SK-N-SH (cell line): ENCODE measurements at regions not wholly inside any gene's neighbourhood (a gene's known extent, or its start where the extent isn't known, plus 50 kb on each side); places are given as distances from the start of the nearest gene placed in this dataset.

Experiments used
- EP300 ChIP-seq, 2 experiments: IDR thresholded peaks; 2 replicates each; pipeline versions ENCODE4 v1.4.0 to v1.6.1; 2012; ENCODE audit warnings: borderline replicate concordance in 1 of 2, low read depth in 1 of 2, low read length in 1 of 2
- EZH2phosphoT487 ChIP-seq: fragments of 200-600 bp; sonication (generic); IDR thresholded peaks from 2 replicates; pipeline ENCODE4 v1.6.1; 2017; ENCODE audit warnings: low read depth, mixed run types, mild to moderate bottlenecking, antibody characterized with exemption, moderate library complexity, borderline replicate concordance
- FOXJ3 ChIP-seq: sonication (generic); formaldehyde crosslinking; IDR thresholded peaks from 2 replicates; pipeline ENCODE4 v1.5.1; 2020; ENCODE audit warnings: mild to moderate bottlenecking, missing genetic modification reagents
- FOXM1 ChIP-seq: IDR thresholded peaks from 2 replicates; pipeline ENCODE4 v1.4.0; 2012; ENCODE audit warnings: low read depth, mild to moderate bottlenecking
- NRF1 ChIP-seq: IDR thresholded peaks from 2 replicates; pipeline ENCODE4 v1.6.1; 2012; ENCODE audit warnings: low read depth, mild to moderate bottlenecking, low read length
- POLR2AphosphoS5 ChIP-seq: IDR thresholded peaks from 2 replicates; pipeline ENCODE4 v1.6.1; 2012; ENCODE audit warnings: low read depth, low read length
- RXRA ChIP-seq: IDR thresholded peaks from 2 replicates; pipeline ENCODE4 v1.4.0; 2012; ENCODE audit warnings: low read depth, mild to moderate bottlenecking, borderline replicate concordance
- TEAD4 ChIP-seq: IDR thresholded peaks from 2 replicates; pipeline ENCODE4 v1.4.0; 2012; ENCODE audit warnings: mild to moderate bottlenecking, borderline replicate concordance; ENCODE audit not compliant: insufficient read depth
- YY1 ChIP-seq: IDR thresholded peaks from 2 replicates; pipeline ENCODE4 v1.4.0; 2012; ENCODE audit warnings: low read depth, mild to moderate bottlenecking
- ZBTB33 ChIP-seq: IDR thresholded peaks from 2 replicates; pipeline ENCODE4 v1.4.0; 2012; ENCODE audit warnings: low read depth, borderline replicate concordance
- TF ChIP-seq, protein P1 (sequence below): fragments of 150-350 bp; IDR thresholded peaks from 2 replicates; pipeline ENCODE4 v1.6.1; 2016; ENCODE audit warnings: mild to moderate bottlenecking, low read depth, low read length
- TF ChIP-seq, protein P2 (sequence below): fragments of 200-600 bp; sonication (generic); IDR thresholded peaks from 2 replicates; pipeline ENCODE4 v1.6.1; 2017; ENCODE audit warnings: antibody characterized with exemption, mild to moderate bottlenecking, moderate library complexity
- TF ChIP-seq, protein P3 (sequence below): fragments of 150-350 bp; IDR thresholded peaks from 2 replicates; pipeline ENCODE4 v1.6.1; 2017; ENCODE audit warnings: antibody characterized with exemption, low read length, low read depth, borderline replicate concordance

DNA sequence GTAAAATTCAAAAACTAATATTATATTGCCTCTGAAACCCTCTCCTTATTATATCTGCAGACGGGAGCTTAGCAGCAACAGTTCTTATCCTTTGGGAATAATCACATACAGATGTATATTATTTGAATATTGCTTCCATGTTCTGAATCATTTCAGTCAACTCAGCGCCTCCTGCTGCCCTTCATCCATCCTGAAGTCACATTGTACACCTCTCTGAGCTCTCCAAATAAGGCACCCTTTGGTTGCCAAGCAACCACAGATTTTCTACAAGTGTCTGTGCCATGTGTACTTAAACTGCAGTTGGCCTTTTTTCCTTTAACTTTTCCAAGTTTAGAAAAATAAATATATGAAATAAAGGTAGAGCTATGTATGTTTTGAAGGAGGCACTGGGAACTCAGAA lies 384.3 kb downstream of the LRRIQ3 start:
- TF ChIP-seq FOXJ3 (CRISPR knock-in tag) (no peak), EP300 (IDR thresholded peaks at IDR 0.05; ENCODE audit: borderline replicate concordance in 1 of 2, low read depth in 1 of 2, low read length in 1 of 2) (no peak), YY1 (no peak), POLR2AphosphoS5 (no peak), ZBTB33 (no peak), FOXM1 (no peak), RXRA (no peak), TEAD4 (no peak), EZH2phosphoT487 (no peak), NRF1 (no peak)
- TF ChIP-seq, protein P1, sequence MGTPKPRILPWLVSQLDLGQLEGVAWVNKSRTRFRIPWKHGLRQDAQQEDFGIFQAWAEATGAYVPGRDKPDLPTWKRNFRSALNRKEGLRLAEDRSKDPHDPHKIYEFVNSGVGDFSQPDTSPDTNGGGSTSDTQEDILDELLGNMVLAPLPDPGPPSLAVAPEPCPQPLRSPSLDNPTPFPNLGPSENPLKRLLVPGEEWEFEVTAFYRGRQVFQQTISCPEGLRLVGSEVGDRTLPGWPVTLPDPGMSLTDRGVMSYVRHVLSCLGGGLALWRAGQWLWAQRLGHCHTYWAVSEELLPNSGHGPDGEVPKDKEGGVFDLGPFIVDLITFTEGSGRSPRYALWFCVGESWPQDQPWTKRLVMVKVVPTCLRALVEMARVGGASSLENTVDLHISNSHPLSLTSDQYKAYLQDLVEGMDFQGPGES = no peak
- TF ChIP-seq, protein P2, sequence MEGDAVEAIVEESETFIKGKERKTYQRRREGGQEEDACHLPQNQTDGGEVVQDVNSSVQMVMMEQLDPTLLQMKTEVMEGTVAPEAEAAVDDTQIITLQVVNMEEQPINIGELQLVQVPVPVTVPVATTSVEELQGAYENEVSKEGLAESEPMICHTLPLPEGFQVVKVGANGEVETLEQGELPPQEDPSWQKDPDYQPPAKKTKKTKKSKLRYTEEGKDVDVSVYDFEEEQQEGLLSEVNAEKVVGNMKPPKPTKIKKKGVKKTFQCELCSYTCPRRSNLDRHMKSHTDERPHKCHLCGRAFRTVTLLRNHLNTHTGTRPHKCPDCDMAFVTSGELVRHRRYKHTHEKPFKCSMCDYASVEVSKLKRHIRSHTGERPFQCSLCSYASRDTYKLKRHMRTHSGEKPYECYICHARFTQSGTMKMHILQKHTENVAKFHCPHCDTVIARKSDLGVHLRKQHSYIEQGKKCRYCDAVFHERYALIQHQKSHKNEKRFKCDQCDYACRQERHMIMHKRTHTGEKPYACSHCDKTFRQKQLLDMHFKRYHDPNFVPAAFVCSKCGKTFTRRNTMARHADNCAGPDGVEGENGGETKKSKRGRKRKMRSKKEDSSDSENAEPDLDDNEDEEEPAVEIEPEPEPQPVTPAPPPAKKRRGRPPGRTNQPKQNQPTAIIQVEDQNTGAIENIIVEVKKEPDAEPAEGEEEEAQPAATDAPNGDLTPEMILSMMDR = no peak
- TF ChIP-seq, protein P3, sequence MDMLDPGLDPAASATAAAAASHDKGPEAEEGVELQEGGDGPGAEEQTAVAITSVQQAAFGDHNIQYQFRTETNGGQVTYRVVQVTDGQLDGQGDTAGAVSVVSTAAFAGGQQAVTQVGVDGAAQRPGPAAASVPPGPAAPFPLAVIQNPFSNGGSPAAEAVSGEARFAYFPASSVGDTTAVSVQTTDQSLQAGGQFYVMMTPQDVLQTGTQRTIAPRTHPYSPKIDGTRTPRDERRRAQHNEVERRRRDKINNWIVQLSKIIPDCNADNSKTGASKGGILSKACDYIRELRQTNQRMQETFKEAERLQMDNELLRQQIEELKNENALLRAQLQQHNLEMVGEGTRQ = no peak
